Cardiac fibroblast (primary cell): ENCODE measurements at regions not wholly inside any gene's neighbourhood (a gene's known extent, or its start where the extent isn't known, plus 50 kb on each side); places are given as distances from the start of the nearest gene placed in this dataset.

Experiments
- DNase-seq, 2 donors: peaks; one replicate each; pipeline versions ENCODE4 v3.0.0 to v3.0.0-alpha.2; 2010; ENCODE audit warnings: low read depth in 2 of 2
- H3K4me3 ChIP-seq, 2 donors: replicated peaks in 1 of 2; 1 replicate in 1 of 2; 2 replicates in 1 of 2; pipeline ENCODE4 v1.5.1; 2011; ENCODE audit warnings: low read depth in 2 of 2, low read length in 2 of 2, mild to moderate bottlenecking in 2 of 2, moderate library complexity in 1 of 2
- CTCF ChIP-seq: IDR thresholded peaks from one replicate; pipeline ENCODE4 v1.5.1; 2011; ENCODE audit warnings: low read depth, mild to moderate bottlenecking, low read length, inconsistent platforms

GRCh38 chr18:67973916-67974315 lies 457.4 kb upstream of the DSEL start:
- no peak for TF ChIP-seq CTCF
- DNase-seq: no peak
- no peak overlapping the region for H3K4me3 ChIP-seq

- TF ChIP-seq CTCF: no peak
- no peak overlapping the region for H3K4me3 ChIP-seq
- no peak for DNase-seq
Observed at GRCh38 chr18:67969458-67969857, 452.9 kb upstream of the DSEL start.

GRCh38 chr18:67966224-67966623 lies 449.7 kb upstream of the DSEL start:
- no peak overlapping the region for H3K4me3 ChIP-seq
- TF ChIP-seq CTCF: no peak
- no peak for DNase-seq

DNA sequence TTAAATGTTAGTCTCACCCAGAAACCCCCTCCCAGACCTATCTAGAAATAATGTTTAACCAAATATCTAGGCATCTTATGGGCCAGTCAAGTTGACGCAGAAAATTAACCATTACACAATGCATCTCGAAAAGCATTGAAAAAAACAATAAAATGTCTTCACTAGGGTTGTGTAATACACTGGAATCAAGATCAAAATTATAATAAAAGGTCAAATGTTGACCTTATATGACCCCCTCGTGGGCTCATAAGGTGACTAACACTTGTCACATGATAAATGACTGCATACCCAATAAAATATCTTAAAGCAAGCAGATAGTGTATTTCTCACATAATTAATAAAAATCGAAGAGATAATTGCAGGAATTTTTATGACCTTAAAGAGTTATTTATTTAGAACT lies 447.9 kb upstream of the DSEL start:
- H3K4me3 ChIP-seq: no peak overlapping the region
- TF ChIP-seq CTCF: no peak
- DNase-seq: no peak

DNA sequence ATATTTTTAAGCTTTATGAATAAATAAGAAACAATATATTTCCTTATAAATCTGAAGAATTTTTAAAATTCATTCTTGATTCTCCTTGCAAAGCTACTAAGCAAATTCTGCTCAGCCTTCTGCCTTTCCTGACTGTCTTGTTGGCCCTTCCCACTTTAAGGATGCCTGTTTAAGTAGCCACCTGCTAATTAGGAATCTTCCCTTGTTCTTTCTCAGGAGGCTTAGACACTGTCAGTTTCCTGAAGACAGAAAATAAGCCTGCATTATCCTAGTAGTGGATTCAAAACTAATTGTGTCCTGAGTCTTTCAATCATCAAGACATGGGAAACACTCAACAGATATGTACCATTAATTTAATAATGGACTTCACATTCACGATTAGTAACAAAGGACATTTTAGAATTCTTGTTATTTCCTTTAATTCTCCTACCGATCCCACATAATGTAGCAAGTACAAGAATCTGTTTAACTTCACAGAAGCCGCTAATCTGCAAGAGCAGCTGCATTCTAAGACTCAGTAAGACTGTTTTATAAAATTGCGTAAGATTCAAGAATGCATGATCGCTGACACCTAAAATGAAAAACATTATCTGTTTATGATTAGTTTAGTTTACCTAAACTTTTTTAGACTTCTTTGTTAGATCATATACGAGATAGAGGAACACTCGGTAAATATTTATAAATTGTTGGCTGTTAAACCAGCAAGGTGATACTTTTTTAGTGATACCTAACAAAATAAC lies 445.4 kb upstream of the DSEL start:
- H3K4me3 ChIP-seq: no peak overlapping the region
- DNase-seq: no peak
- no peak for TF ChIP-seq CTCF

DNA sequence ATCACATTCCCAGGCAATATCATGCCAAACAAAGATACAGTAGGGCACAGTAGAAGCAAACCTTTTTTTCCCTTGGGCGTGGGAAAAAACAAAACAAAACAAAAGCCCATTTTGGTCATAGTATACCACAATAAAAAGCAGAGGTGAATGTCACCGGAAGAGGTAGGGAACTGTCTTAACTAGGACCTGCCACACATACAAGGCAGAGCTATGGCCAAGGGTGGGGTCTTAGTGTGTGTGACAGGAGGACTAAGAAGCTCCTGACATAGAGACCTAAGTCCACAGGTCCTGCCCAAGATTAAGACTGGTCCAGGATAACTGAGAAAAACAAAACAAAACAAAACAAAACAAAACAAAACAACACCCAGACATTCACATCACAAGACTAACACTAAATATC lies 441.2 kb upstream of the DSEL start:
- no peak for DNase-seq
- no peak for TF ChIP-seq CTCF
- H3K4me3 ChIP-seq: no peak overlapping the region

DNA sequence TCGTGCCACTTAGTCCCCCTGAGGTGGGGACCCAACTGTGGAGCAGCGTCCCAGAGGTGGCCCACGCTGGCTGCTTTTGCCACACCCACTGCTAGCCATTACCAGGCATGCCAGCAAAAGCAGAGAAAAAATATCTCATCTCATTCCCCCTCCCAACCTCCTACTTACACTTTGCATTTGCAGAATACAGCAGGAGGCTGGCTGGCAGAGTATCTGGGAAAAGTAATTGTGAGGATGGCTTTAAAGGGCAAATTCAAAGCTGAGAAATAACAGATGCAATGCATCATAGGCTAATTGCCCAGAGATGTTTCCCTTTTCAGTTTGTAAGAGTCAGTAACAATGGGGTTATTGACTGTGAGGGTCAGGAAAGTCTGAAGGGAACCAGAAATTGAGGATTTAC lies 438.1 kb upstream of the DSEL start:
- DNase-seq: no peak
- no peak for TF ChIP-seq CTCF

More for the DNA sequence above, 438.1 kb upstream of the DSEL start:
- H3K4me3 ChIP-seq: no peak overlapping the region
